HepG2 (cell line): ENCODE measurements at regions not wholly inside any gene's neighbourhood (a gene's known extent, or its start where the extent isn't known, plus 50 kb on each side); places are given as distances from the start of the nearest gene placed in this dataset.
A peak's percentile ranks its signal among the peaks of the same experiment; 100 is the strongest.

Experiments used
- ARNTL ChIP-seq: sonication (generic); formaldehyde crosslinking; IDR thresholded peaks from 2 replicates; pipeline ENCODE4 v1.4.0; 2020; ENCODE audit warnings: mild to moderate bottlenecking, missing genetic modification reagents
- DZIP1 ChIP-seq: sonication (generic); formaldehyde crosslinking; IDR thresholded peaks from 2 replicates; pipeline ENCODE4 v1.5.0; 2020; ENCODE audit warnings: mild to moderate bottlenecking, missing genetic modification reagents
- EZH2 ChIP-seq: conservative IDR thresholded peaks from 2 replicates; pipeline ENCODE4 v1.6.1; 2012; ENCODE audit warnings: mild to moderate bottlenecking, low read depth, low read length, moderate library complexity
- FOXK1 ChIP-seq: sonication (generic); formaldehyde crosslinking; IDR thresholded peaks from 2 replicates; pipeline ENCODE4 v1.4.0; 2020; ENCODE audit warnings: low read depth, missing genetic modification reagents, borderline replicate concordance
- HNF4A ChIP-seq: sonication (generic); formaldehyde crosslinking; IDR thresholded peaks from 2 replicates; pipeline ENCODE4 v1.4.0; 2020; ENCODE audit warnings: missing genetic modification reagents
- RXRA ChIP-seq: sonication (generic); formaldehyde crosslinking; IDR thresholded peaks from 2 replicates; pipeline ENCODE4 v1.5.1; 2020; ENCODE audit warnings: missing genetic modification reagents
- SCMH1 ChIP-seq: sonication (generic); formaldehyde crosslinking; IDR thresholded peaks from 2 replicates; pipeline ENCODE4 v1.9.0; 2021; ENCODE audit warnings: missing genetic modification reagents, mild to moderate bottlenecking, borderline replicate concordance
- THRA ChIP-seq: sonication (generic); formaldehyde crosslinking; IDR thresholded peaks from 2 replicates; pipeline ENCODE4 v1.4.0; 2020; ENCODE audit warnings: missing genetic modification reagents, borderline replicate concordance
- ZFP90 ChIP-seq: sonication (generic); formaldehyde crosslinking; IDR thresholded peaks from 2 replicates; pipeline ENCODE4 v1.8.0; 2022; ENCODE audit warnings: missing genetic modification reagents, mild to moderate bottlenecking, inconsistent platforms, borderline replicate concordance
- ZNF138 ChIP-seq: sonication (generic); formaldehyde crosslinking; IDR thresholded peaks from 2 replicates; pipeline ENCODE4 v1.5.0; 2020; ENCODE audit warnings: mild to moderate bottlenecking, low read depth, missing genetic modification reagents
- ZNF142 ChIP-seq: sonication (generic); formaldehyde crosslinking; IDR thresholded peaks from 2 replicates; pipeline ENCODE4 v1.4.0; 2020; ENCODE audit warnings: missing genetic modification reagents
- ZNF784 ChIP-seq: sonication (generic); formaldehyde crosslinking; IDR thresholded peaks from 2 replicates; pipeline ENCODE4 v1.5.1; 2020; ENCODE audit warnings: missing genetic modification reagents, mild to moderate bottlenecking, borderline replicate concordance
- TF ChIP-seq, protein P1 (sequence below): sonication (generic); formaldehyde crosslinking; conservative IDR thresholded peaks from 2 replicates; pipeline ENCODE4 v1.4.0; 2020; ENCODE audit warnings: missing genetic modification reagents
- TF ChIP-seq, protein P2 (sequence below), 2 experiments: sonication (generic) in 1 of 2; formaldehyde crosslinking in 1 of 2; IDR thresholded peaks; 2 replicates each; pipeline versions ENCODE4 v1.4.0 to v1.6.1; 2018 to 2020; ENCODE audit warnings: missing genetic modification reagents in 2 of 2, borderline replicate concordance in 1 of 2, low read depth in 1 of 2, mild to moderate bottlenecking in 1 of 2, missing biosample characterization in 1 of 2

DNA sequence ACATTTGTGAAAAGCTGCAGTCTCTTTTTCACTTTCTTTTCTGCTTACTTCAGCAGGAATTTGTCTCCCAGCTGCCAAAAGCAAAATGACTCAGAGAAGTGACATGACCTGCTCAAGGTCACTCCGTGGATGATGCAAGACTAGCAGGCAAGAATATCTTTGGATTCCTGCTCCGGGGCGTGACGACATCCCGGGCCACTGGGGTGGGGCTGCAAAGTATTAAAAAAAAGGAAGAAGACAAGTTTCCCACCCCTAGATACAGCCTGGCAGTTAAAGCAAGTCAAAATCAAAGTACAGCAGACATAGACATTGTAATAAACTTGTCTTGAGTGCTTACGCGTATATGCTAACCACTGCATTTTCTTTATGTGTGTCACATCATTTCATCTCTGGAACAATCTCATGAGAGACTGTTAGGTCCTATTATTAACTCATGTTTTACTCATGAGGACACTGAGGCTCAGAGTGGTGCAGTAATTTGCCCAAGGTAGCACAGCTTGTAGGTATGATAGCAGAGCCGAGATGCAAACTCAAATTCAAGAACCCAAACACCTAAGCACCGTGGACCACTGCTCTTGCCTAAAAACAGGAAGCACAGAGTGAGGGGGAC, 485.2 kb upstream of the PROK2 start (continued):
- TF ChIP-seq ZNF142 (no peak), ZNF138 (CRISPR knock-in tag) (no peak), FOXK1 (CRISPR knock-in tag) (peak; percentile 41; the same call in 1 of the 2 replicates), ZNF784 (CRISPR knock-in tag) (no peak), ARNTL (CRISPR knock-in tag) (no peak), HNF4A (CRISPR knock-in tag) (peak; percentile 36; the same call in 1 of the 2 replicates), RXRA (CRISPR knock-in tag) (peak; percentile 61; the same call in 1 of the 2 replicates), SCMH1 (CRISPR knock-in tag) (no peak), EZH2 (no peak), DZIP1 (CRISPR knock-in tag) (no peak), THRA (CRISPR knock-in tag) (peak; percentile 79; the same call in 1 of the 2 replicates), ZFP90 (CRISPR knock-in tag) (no peak)
- TF ChIP-seq, protein P1, sequence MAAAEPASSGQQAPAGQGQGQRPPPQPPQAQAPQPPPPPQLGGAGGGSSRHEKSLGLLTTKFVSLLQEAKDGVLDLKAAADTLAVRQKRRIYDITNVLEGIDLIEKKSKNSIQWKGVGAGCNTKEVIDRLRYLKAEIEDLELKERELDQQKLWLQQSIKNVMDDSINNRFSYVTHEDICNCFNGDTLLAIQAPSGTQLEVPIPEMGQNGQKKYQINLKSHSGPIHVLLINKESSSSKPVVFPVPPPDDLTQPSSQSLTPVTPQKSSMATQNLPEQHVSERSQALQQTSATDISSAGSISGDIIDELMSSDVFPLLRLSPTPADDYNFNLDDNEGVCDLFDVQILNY (CRISPR knock-in tag), result no peak
- TF ChIP-seq, protein P2, sequence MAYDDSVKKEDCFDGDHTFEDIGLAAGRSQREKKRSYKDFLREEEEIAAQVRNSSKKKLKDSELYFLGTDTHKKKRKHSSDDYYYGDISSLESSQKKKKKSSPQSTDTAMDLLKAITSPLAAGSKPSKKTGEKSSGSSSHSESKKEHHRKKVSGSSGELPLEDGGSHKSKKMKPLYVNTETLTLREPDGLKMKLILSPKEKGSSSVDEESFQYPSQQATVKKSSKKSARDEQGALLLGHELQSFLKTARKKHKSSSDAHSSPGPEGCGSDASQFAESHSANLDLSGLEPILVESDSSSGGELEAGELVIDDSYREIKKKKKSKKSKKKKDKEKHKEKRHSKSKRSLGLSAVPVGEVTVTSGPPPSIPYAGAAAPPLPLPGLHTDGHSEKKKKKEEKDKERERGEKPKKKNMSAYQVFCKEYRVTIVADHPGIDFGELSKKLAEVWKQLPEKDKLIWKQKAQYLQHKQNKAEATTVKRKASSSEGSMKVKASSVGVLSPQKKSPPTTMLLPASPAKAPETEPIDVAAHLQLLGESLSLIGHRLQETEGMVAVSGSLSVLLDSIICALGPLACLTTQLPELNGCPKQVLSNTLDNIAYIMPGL (CRISPR knock-in tag; IDR thresholded peaks at IDR 0.05; ENCODE audit: borderline replicate concordance in 1 of 2, low read depth in 1 of 2), result no peak
